ENCODE measurements at regions not wholly inside any gene's neighbourhood (a gene's known extent, or its start where the extent isn't known, plus 50 kb on each side); places are given as distances from the start of the nearest gene placed in this dataset.

GRCh38 chr9:78778318-78778717 lies 481.4 kb downstream of the PSAT1 start:
- no peak for TF ChIP-seq CTCF (IDR thresholded peaks at IDR 0.05; ENCODE audit: insufficient read depth, low read depth, low read length)
- TF ChIP-seq EZH2 (IDR thresholded peaks at IDR 0.05; ENCODE audit: insufficient read depth, low read length) = no peak

Data from astrocyte (in vitro differentiated cells and primary cell).